ENCODE measurements at regions not wholly inside any gene's neighbourhood (a gene's known extent, or its start where the extent isn't known, plus 50 kb on each side); places are given as distances from the start of the nearest gene placed in this dataset.

- CTCF ChIA-PET: no interaction called here
- H3K4me3 Mint-ChIP-seq: no peak overlapping the region
- POLR2A ChIA-PET: no interaction called here
- H3K36me3 Mint-ChIP-seq (ENCODE audit: low read depth): no peaks in the 10 kb centered on the region
- no peaks in the 10 kb centered on the region for H3K27me3 Mint-ChIP-seq
- peaks cover 2% of the 10 kb centered on the region for H3K9me3 Mint-ChIP-seq
- H3K27ac Mint-ChIP-seq: no peak overlapping the region
- DNase-seq (no peak), ATAC-seq (no peak)
- intact Hi-C loops (cut with micrococcal nuclease): no loop called here
- no peaks in the 10 kb centered on the region for H3K4me1 Mint-ChIP-seq (ENCODE audit: low read depth)
- TF ChIP-seq CTCF (IDR thresholded peaks at IDR 0.05): no peak
These were observed 331.2 kb upstream of the LRATD1 start for GRCh38 chr2:14301331-14301730.

- peaks cover 4% of the 10 kb centered on the region for H3K9me3 Mint-ChIP-seq
- no peak overlapping the region for H3K27ac Mint-ChIP-seq
- no peaks in the 10 kb centered on the region for H3K27me3 Mint-ChIP-seq
- ChIA-PET POLR2A (no interaction called here), CTCF (interaction anchor here (1.7 kb wide), 1 partner anchor 11 kb away, joined by 4 read pairs; no protein-coding TSS in a partner anchor)
- ATAC-seq: no peak
- TF ChIP-seq CTCF (IDR thresholded peaks at IDR 0.05): no peak
- H3K4me3 Mint-ChIP-seq: no peak overlapping the region
- intact Hi-C loops (cut with micrococcal nuclease): no loop called here
- no peaks in the 10 kb centered on the region for H3K4me1 Mint-ChIP-seq (ENCODE audit: low read depth)
- DNase-seq: no peak
- H3K36me3 Mint-ChIP-seq (ENCODE audit: low read depth): no peaks in the 10 kb centered on the region
These were observed 329.0 kb upstream of the LRATD1 start for GRCh38 chr2:14303366-14304115.

- DNase-seq: no peak
- intact Hi-C loops (cut with micrococcal nuclease): no loop called here
- Mint-ChIP-seq H3K4me1 (ENCODE audit: low read depth) (no peaks in the 10 kb centered on the region), H3K4me3 (no peak overlapping the region), H3K27me3 (no peaks in the 10 kb centered on the region), H3K36me3 (ENCODE audit: low read depth) (no peaks in the 10 kb centered on the region), H3K27ac (no peak overlapping the region), H3K9me3 (peaks cover 4% of the 10 kb centered on the region)
- ChIA-PET POLR2A (no interaction called here), CTCF (interaction anchor here (1.7 kb wide), 1 partner anchor 12 kb away, joined by 4 read pairs; no protein-coding TSS in a partner anchor)
- TF ChIP-seq CTCF (IDR thresholded peaks at IDR 0.05): no peak
- no peak for ATAC-seq
These were observed 328.2 kb upstream of the LRATD1 start for GRCh38 chr2:14304326-14304725.

- Mint-ChIP-seq H3K4me3 (no peak overlapping the region), H3K27ac (no peak overlapping the region), H3K36me3 (ENCODE audit: low read depth) (no peaks in the 10 kb centered on the region), H3K4me1 (ENCODE audit: low read depth) (no peaks in the 10 kb centered on the region), H3K27me3 (no peaks in the 10 kb centered on the region), H3K9me3 (peaks cover 4% of the 10 kb centered on the region)
- intact Hi-C loops (cut with micrococcal nuclease): no loop called here
- TF ChIP-seq CTCF (IDR thresholded peaks at IDR 0.05): no peak
- ATAC-seq (no peak), DNase-seq (no peak)
- POLR2A ChIA-PET: no interaction called here
- CTCF ChIA-PET: no interaction called here
These were observed 326.2 kb upstream of the LRATD1 start for GRCh38 chr2:14306268-14306861.

GRCh38 chr2:14313341-14313740, 319.2 kb upstream of the LRATD1 start:
- POLR2A ChIA-PET: no interaction called here
- intact Hi-C loops (cut with micrococcal nuclease): no loop called here
- no peak for DNase-seq
- Mint-ChIP-seq H3K4me3 (no peak overlapping the region), H3K36me3 (ENCODE audit: low read depth) (no peaks in the 10 kb centered on the region), H3K27me3 (no peaks in the 10 kb centered on the region), H3K4me1 (ENCODE audit: low read depth) (no peaks in the 10 kb centered on the region), H3K9me3 (peaks cover 4% of the 10 kb centered on the region), H3K27ac (no peak overlapping the region)
- TF ChIP-seq CTCF (IDR thresholded peaks at IDR 0.05): no peak
- no peak for ATAC-seq
- CTCF ChIA-PET: no interaction called here

Data from activated CD8-positive, alpha-beta T cell treated with anti-CD3 and anti-CD28 coated beads for 36 hours (primary cell).